GM12874 (cell line): ENCODE measurements at regions not wholly inside any gene's neighbourhood (a gene's known extent, or its start where the extent isn't known, plus 50 kb on each side); places are given as distances from the start of the nearest gene placed in this dataset.

Experiments used
- CTCF ChIP-seq: IDR thresholded peaks from 2 replicates; pipeline ENCODE4 v1.5.1; 2011; ENCODE audit warnings: low read depth, mild to moderate bottlenecking, control low read depth, low read length, moderate library complexity; ENCODE audit not compliant: insufficient read depth

DNA sequence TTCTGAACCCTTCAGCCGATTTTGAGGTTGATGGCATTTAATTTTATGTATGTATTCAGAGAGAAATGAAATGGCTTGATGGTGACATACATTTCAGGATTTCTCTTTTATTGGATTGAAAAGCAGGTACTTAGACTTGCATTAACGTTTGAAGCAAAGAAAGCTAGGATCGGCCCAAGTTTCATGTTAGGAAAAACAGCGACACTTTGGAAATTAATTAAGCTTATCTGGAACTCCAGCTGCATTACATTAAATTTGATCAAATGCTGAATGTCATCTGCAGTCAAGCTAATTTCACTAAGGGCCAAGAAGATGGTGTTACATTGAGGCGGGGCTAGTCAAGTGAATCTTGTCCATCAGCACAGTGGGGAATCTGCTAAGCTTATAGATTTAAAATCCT, 441.8 kb downstream of the IRS1 start:
- no peak for TF ChIP-seq CTCF

DNA sequence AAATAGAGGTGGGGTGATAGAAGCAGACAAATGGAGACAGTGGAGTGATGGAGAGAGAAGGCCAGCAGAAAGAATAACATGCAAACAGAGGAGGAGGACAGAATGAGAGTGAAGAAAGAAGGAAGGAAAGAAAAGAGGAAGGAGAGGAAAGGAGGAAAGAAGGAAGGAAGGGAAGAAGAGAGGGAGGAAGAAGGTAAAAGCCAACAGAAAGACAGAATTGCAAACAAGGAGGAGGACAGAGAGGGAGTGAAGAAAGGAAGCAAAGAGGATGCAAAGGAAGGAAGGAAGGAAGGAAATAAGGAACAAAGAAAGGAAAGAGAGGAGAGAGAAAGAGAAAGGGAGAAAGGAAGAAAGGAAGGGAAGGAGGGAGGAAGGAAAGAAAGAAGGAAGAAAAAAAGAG, 444.0 kb downstream of the IRS1 start:
- no peak for TF ChIP-seq CTCF

DNA sequence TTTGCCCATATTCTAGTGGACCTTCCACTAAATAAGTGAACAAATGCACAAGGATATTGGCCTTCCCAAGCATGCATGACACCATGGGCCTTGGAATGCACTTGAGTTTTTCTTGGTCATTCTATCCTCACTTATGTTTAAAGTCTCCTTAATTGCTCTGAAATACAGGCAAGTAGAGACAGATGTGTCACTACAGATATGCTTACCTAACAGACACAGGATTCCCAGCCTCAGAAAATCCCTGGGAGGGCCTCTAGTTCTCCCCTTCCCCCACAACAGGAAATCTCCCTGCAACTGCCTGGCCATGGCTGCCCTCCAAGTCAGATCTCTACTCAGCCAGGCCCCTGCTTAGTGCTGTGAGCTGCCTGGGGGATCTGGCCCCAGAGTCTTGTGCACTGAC, 445.2 kb downstream of the IRS1 start:
- no peak for TF ChIP-seq CTCF

GRCh38 chr2:226352941-226353560, 446.6 kb downstream of the IRS1 start:
- no peak for TF ChIP-seq CTCF

DNA sequence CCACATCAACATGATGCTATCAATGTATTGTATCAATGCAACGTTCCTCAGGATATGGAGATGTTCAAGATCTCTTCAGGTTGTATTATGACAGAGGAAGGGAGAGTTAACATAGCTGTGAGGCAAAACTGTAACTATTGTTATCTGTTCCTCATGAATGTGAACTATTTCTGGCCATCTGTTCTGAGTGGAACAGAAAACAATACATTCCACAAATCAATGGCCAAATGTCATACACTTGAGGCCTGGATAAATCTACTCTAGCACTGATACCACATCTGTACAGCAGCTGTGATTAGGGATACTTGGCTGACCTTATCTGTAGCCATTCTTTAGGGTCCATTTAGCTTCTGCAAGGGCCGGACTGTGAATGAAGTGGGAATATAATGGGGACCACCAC, 447.9 kb downstream of the IRS1 start:
- no peak for TF ChIP-seq CTCF

DNA sequence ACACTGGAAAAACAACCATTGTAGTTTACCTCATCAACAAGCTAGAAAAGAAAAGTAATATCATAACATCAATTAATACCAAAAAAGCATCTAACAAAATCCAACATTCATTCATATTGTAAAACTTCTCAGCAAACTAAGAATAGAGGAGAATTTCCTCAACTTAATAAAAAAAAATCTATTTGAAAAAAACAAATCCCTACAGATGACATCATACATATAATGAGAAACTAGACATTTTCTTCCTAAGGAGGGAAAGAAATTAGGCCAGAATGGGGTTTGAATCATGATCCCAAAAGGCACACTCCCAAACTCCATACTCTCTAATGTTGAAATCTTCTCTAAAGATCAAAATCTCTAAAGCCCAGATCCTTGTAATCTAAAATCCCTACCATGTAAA, 460.0 kb downstream of the IRS1 start:
- no peak for TF ChIP-seq CTCF

- no peak for TF ChIP-seq CTCF
Measured at GRCh38 chr2:226338825-226339224, 460.8 kb downstream of the IRS1 start.
